GM19397 (cell line): ENCODE measurements at regions not wholly inside any gene's neighbourhood (a gene's known extent, or its start where the extent isn't known, plus 50 kb on each side); places are given as distances from the start of the nearest gene placed in this dataset.
A peak's percentile ranks its signal among the peaks of the same experiment; 100 is the strongest.

Experiments used
- ATAC-seq: cut with Tn5 transposase; IDR thresholded peaks from one replicate; pipeline ENCODE4 v1.9.1; 2021; ENCODE audit warnings: mild to moderate bottlenecking, moderate library complexity; ENCODE audit not compliant: unreplicated experiment

DNA sequence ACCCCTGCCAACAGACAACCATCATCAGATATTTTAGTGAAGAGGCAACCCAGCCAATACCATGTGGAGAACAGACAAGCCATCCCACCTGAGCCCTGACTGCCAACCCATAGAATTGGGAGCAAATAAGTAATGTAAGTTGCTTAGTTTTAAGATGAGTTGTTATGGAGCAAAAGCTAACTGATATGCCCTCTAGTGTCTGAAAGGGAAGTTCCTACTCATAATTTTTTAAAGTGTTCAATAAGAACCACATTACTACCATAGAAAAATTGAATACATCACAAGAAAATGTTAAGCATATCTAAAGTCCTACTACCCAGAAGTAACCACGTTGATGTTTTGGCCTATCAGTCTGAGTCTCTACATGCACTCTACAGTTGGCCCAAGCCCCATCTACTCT lies 50.8 kb upstream of the SLC36A4 start:
- no peak for ATAC-seq

GRCh38 chr11:93249459-93250220 lies 51.8 kb upstream of the SLC36A4 start:
- no peak for ATAC-seq

GRCh38 chr11:93250326-93250725 lies 52.5 kb upstream of the SLC36A4 start:
- ATAC-seq = no peak

DNA sequence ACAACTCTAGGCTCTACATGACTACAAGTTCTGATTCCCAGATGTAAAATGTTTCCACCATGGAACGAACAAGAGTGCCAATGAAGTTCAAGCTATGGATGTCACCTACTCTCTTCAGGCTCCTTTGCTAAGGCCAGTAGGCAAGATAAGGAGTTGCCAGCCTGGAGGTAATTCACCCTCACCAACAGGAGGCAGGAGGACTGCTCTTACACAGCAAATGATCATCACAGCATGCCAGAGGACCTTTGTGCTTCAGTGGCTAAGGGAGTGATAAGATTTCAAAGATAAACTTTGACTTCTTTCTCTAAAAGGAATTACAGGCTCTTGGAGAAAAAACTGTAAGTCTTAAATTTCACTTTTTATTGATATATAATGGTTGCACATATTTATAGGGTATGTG lies 54.1 kb upstream of the SLC36A4 start:
- ATAC-seq = no peak

GRCh38 chr11:93253111-93253510 lies 55.3 kb upstream of the SLC36A4 start:
- ATAC-seq = no peak

DNA sequence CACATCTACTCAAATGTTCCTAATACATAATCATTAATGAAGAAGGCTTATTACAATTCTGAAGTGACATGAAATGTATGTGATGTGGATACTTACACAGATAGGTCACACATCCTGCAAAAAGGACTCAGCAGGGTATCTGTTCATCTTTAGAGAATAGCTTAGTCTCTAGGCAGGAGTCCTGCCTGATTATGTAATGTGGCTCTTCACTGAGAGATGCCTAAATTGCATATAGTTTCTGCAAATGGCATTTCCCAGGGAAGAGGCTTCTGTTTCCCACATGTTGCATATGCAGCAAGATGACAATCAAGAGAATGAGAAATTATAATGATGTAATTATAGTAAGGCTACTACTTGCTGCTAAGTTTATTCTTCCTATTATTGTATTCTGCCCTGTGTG lies 58.8 kb upstream of the SLC36A4 start:
- no peak for ATAC-seq

DNA sequence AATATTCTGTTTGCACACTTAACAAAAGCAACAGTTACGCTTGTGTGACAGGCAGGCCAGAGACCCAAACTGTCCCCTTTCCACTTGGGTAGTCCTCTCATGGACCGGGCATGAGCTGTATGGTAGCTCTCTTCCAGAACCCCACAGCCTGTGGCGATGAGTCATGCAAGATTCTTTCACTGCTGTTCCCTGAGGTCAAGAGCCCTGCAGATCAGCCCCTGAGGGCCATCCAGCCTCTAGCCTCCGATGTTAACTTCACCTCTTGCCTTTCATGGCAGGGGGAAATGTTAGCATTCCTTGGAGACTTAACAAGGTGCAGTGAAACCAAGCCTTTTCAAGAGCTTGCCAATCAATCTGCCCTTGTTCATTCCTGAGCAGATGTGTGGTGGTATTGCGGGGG lies 63.2 kb upstream of the DEUP1 start:
- ATAC-seq = no peak

- ATAC-seq = no peak
Observed at GRCh38 chr11:93268287-93269040, 62.1 kb upstream of the DEUP1 start.

GRCh38 chr11:93271596-93271995 lies 58.9 kb upstream of the DEUP1 start:
- ATAC-seq = no peak

GRCh38 chr11:93274851-93275250 lies 55.7 kb upstream of the DEUP1 start:
- no peak for ATAC-seq

- ATAC-seq = no peak
Observed at GRCh38 chr11:93278976-93279375, 51.6 kb upstream of the DEUP1 start.

DNA sequence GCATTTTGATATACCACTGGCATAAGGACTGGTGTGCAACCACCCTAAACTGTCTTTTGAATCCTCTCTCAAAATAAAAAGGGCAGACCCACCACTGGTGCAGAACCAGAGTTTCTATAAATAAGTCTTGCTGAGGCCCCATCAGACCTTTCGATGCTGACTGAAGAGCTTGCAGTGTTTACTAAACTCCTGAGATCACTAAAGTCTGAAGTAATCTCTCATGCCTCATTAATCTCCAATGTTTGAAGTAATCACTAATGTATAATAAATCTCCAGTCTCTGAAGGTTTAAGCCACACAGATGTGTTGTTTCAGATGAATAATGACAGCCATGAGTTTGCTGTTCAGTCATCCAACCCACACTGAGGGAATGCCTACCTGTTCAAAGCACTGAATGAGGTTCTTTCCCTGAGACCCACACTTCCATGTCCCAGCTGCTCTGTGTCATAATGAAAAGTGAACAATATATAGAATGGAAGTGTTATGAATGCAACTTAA lies 50.6 kb upstream of the DEUP1 start:
- ATAC-seq = peak; percentile 71
